Stimulated activated CD4-positive, alpha-beta T cell treated with anti-CD3 and anti-CD28 coated beads, Interleukin-4, amount 100 ng/mL, for 24 hours (primary cell): ENCODE measurements at regions not wholly inside any gene's neighbourhood (a gene's known extent, or its start where the extent isn't known, plus 50 kb on each side); places are given as distances from the start of the nearest gene placed in this dataset.
"Not testable (repeated sequence)": the region's sequence is repeated elsewhere in the genome, so short reads cannot be mapped to it uniquely, and the experiment has no call there.

Experiments used
- DNase-seq: peaks from one replicate; pipeline ENCODE4 v3.0.0-alpha.2; 2020

- DNase-seq: no peak
These were observed 174.3 kb downstream of the CPS1 start for GRCh38 chr2:210730672-210731071.

DNA sequence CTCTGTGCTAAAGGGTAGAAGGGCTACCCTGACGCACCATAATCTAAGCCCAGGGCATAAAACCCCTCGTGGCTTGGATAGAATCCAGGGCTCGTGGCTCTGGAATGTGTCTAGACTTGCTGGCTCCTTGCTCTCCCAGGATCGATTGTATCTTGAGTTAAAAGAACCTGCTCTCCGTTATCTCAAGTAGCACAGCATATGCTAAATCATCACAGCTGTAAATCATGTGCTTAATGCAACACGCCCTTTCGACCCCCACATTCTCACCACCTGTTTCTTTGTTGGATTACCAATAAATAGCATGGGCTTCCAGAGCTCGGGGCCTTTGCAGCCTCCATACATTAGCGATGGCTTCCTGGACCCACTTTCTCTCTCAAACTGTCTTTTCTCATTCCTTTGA, 190.4 kb downstream of the CPS1 start:
- DNase-seq: not testable (repeated sequence)

- DNase-seq: no peak
These were observed 196.1 kb downstream of the CPS1 start for GRCh38 chr2:210752532-210752931.

- DNase-seq: no peak
These were observed 197.0 kb downstream of the CPS1 start for GRCh38 chr2:210753386-210753785.

DNA sequence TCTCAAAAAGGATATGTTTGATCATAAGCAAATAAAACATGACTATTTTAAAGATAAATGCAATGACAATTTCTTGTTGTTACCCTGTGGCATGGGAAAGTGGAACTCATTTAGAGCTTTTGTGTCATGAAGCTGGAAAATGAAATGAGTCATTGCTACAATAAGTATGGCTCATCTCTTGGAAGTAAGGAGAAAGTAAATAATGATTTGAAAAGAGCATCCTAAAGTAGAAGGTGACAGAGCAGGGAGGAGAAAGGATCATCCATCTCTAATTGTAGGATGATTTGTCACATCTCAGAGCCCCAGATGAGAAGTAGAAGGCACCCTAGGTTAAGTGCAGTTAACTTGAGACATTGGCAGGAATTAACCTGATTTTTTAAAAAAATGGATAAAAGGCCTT, 200.5 kb downstream of the CPS1 start:
- DNase-seq: no peak

DNA sequence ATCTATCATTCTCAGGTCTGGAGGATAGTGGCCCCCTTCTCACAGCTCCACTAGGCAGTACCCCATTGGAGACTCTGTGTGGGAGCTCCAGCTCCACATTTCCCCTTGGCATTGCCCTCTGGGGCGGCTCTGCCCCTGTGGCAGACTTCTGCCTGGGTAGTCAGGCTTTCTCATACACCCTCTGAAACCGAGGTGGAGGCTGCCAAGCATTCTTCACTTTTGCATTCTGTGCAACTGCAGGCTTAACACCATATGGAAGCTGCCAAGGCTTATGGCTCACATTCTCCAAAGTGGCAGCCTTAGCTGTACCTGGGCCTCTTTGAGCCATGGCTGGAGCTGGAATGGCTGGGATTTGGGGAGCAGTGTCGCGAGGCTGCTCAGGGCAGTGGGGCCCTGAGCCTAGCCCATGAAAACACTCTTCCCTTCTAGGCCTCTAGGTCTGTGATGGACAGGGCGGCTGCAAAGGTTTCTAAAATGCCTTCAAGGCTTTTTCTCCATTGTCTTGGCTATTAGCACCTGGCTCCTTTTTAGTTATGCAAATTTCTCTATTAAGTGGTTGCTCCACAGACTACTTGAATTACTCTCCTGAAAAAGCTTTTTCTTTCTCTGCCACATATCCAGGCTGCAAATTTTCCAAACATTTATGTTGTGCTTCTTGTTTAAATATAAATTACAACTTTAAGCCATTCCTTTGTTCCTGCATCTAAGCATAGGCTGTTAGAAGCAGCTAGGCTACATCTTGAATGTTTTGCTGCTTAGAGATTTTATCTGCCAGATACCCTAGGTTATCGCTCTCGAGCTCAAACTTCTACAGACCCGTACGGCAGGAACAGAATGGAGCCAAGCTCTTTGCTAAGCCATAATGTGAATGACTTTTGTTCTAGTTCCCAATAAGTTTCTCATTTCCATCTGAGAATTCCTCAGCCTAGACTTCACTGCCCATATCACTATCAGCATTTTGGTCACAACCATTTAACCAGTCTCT, 206.5 kb downstream of the CPS1 start:
- no peak for DNase-seq

- DNase-seq: no peak
These were observed 212.0 kb downstream of the CPS1 start for GRCh38 chr2:210768329-210768910.

DNA sequence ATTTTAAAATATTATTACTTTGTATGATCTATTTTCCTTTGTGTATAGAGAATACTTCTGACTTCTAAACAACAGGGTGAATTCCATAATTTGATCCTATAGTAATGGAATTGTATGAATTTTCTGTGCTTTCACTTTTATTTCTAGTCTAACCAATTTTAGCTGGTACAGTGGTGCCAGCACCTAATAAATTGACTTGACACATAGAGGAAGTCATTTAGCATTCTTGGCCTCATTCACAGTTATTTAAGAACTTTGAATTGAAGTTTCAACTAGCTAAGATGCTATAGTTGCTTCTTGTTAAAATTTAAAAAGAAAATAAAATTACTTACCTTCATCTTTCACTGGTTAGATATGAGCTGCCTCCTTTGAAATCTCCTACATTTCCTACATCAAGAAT, 220.4 kb downstream of the CPS1 start:
- no peak for DNase-seq

DNA sequence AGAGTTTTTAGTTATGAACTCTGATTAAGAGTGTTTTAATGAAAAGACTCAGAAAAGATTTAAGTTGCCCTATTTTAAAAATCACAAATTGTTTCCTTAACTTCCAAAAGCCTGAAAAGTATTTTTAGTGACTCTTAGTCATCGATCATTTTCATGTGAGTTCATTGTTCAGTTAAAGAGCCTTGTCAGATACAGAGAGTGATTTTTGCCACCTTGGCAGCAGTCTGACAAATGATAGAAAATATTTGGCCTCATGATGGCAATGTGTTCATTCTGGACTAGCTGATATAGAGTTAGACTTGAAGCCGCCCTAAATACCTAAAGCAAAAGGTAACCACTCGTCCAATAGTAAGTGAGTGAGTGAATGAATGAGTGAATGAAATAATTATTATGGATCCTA, 225.8 kb downstream of the CPS1 start:
- no peak for DNase-seq

- not testable (repeated sequence) for DNase-seq
These were observed 231.4 kb downstream of the CPS1 start for GRCh38 chr2:210787831-210788230.

DNA sequence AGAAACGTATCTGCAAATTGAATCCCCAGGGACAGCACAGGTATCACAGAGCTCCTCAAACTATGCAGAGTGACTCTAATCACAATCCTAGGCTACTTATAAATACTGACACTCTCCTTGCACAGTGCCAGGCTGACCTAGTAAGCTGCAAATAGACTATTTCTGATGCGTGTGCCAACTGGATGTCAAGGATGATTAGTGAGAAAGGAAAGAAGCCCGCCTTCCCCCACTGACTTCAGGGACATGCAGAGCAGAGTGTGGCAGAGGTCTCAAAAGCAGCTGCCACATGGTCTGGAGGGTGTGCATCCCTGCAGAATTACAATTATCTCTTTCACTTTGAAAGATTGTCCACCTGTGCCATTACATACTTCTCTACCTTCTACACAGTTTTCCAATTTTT, 235.6 kb downstream of the CPS1 start:
- no peak for DNase-seq

- DNase-seq: no peak
These were observed 239.1 kb downstream of the CPS1 start for GRCh38 chr2:210795506-210795905.

- DNase-seq: no peak
These were observed 241.8 kb downstream of the CPS1 start for GRCh38 chr2:210798180-210798579.

GRCh38 chr2:210814251-210815025, 258.0 kb downstream of the CPS1 start:
- DNase-seq: no peak

GRCh38 chr2:210816769-210817168, 260.4 kb downstream of the CPS1 start:
- DNase-seq: no peak

DNA sequence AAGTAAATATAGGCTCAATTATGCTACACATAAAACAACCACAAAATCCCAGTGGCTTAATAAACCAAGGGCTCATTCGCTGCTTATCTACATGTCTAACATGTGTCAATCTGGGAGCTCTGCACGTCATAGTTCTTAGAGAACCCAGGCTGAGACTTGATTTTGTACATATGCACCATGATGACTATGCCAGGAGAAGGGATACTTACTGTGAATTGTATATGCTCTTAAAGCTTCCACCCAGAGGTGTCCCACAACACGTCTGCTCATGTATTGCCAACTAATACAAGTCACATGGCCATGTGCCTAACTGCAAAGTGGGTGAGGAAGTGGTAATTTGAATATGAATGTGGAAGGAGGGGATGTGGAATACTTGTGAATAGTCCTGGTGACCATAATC, 262.1 kb downstream of the CPS1 start:
- no peak for DNase-seq

DNA sequence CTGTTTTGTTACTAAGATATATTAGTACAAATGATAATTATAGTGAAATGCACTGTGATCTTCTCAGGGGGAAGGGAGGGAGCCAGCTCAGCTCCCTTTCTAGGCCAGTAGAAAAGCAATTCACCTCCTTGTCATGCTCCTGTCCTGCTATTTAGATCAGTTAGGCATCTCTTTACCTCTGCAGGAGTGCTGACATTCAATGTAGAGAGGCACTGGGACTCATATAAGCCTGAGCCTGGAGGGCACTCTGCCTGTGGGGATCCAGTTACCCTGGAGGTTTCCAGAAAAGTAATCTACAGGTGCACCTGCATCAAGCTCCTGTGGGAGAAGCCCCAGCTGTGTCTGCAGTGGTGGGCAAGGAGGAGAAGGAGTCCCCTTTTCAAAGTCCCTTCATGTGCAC, 277.0 kb downstream of the CPS1 start:
- DNase-seq: no peak

GRCh38 chr2:210839034-210839433, 282.6 kb downstream of the CPS1 start:
- DNase-seq: no peak

GRCh38 chr2:210839450-210839849, 283.1 kb downstream of the CPS1 start:
- DNase-seq: no peak

DNA sequence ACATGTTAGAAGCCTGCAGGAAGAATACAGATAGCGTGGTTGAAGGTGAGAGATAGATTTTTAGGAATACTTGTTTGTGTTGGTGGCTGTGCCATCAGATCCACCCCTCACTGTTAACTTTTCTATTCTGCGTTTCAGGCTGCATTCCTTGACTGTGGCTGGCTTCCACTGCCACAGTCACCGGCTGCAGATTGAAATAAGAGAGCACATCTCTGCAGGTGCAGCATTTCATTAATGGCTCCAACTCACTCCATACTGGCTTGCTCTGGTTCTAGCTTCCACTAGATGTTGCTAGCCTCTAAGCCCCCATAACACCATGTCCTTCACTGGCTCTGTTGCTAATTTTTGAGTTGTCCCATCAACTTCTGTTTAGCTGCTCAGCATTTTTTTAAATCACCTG, 286.5 kb downstream of the CPS1 start:
- DNase-seq: no peak

DNA sequence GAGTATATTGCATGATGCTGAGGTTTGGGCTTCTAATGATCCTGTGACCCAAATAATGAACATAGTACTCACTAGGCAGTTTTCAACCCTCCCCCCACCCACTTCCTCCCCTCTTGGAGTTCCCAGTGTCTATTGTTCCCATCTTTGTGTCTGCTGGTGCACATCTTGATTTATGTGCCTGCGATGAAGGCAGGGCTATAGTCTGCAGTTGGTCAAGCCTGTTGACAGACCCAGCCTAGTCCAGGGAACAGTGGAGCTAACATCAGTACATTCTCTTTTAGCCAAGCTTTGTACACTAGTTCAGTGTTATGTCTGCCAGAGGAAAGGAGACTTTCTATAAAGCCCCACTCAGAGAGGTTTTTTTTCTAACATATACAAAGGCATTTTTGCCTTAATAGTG, 287.6 kb downstream of the CPS1 start:
- no peak for DNase-seq

DNA sequence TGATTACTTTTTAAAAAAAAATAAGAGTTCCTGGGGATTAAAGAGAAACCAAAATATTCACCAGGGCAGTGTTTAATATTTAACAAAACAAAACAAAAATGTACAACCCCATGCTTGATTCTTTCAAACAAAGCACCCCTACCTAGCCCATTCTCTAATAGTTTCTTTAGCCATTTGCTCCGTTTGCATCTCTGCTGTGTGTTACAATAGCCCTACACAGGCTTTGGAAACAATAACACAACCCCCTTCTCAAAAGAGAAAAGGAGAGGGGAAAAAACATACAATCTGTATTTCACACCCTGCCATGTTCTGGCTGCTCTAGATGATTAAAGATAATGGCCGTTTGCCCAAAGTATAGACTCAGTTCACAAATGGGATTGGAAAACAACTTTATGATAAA, 302.9 kb downstream of the CPS1 start:
- DNase-seq: no peak

- DNase-seq: no peak
These were observed 303.9 kb downstream of the CPS1 start for GRCh38 chr2:210860276-210860675.
